GM18517 (cell line): ENCODE measurements at regions not wholly inside any gene's neighbourhood (a gene's known extent, or its start where the extent isn't known, plus 50 kb on each side); places are given as distances from the start of the nearest gene placed in this dataset.
"Not testable (repeated sequence)": the region's sequence is repeated elsewhere in the genome, so short reads cannot be mapped to it uniquely, and the experiment has no call there.

Experiments used
- ATAC-seq: cut with Tn5 transposase; IDR thresholded peaks from one replicate; pipeline ENCODE4 v1.9.1; 2021; ENCODE audit warnings: mild to moderate bottlenecking, moderate library complexity; ENCODE audit not compliant: unreplicated experiment

DNA sequence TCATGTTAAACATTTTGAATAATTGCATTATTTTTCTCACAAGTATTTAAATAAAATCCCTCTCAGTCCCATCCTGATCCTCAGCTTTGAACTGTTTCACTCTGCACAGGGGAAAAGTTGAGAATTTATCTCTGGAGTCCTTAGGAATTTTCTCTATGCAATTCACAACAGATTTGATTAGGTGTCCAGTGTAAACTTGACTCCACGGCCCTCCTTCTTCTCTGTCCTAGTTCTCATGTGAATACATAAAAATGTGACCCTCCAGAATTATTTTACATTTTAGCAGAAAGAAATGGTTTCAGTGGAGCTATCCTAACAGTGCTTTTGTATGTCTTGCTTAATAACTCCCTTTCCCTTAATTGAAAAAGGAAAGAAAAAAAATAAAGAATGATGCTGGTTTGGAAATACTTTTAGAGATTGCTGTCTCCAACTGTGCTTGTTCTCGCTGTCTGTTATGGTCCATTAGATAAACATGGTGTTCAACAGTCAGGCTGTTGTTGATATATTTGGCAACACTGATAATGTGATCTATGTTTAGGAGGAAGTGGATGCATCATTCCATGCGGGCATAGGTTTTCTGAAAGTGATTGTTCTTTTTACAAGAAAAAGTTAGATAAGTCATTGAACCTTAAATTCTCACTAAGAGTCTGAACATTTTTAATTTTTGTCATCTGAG lies 599.4 kb upstream of the CITED2 start:
- no peak for ATAC-seq

DNA sequence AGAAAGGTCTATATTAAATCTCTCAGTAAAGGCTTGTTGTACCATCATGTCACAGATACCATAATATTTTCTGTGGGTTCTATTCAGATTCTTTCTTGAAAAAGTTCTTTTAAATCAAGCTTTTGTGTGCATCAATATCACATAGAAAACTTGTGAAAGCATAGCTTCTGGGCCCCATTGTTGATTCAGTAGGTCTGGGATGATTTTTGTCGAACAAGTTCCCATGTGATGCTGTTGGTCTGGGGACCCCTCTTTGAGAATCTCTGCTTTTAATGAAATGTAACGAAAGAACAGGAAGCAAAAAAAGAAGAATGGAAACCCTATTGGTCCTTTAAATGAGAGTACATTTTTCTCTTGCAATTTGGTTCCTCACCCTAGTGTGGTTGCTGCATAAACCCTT lies 597.7 kb upstream of the CITED2 start:
- ATAC-seq, result no peak

DNA sequence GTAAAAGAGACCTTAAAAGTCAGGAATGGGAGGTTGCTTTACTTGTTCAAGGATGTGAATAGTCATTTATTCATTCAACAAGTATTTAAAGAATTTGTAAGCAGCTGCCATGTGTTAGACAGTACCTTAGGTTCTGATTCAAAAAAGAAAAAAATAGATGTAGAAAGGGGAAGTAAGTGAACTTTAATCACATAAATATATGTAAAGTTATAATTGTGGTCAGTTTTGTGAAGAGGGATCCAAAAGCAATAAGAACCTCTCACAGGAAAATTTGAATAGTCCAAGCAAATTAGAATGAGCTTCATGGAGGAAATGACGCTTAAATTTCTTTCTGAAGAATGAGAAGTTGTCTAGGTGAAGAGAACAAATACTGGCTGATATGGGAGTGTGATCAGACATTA lies 596.1 kb upstream of the CITED2 start:
- no peak for ATAC-seq

DNA sequence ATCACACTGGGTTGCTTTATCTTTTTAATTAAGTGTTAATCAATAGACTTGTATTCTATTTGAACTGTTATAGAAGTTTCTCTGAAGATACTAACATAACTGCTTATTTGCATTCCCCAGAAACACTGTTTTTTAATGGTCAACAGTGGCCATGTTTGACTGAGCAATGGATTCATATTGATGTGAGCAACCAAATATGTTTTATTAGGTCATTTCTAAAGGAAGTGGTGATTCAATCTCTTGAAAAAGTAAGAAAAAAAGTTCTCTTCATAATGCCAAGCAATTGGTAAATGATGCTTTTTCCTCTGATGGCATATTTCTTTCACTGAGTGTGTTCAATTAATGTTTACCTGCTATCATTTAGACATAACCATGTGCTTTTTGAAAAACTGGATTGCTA lies 593.0 kb upstream of the CITED2 start:
- no peak for ATAC-seq

DNA sequence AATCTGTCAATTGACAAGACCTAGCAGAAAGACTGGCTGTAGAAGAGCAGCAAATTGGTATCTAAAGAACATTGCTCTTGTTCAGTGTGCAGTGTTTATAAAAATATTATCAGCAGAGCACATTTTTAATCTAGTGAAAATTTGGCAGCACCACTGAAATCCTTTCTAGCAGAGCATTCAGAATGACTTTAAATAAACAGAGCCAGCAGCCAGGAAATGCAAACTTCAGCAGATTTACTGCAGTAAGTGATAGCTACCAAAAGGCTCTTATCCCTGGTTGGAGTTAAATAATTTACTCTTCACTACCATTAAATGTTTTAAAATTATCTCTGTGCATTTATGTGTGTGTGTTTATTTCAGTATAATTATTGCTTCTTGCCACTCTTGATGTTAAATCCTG lies 590.9 kb upstream of the CITED2 start:
- ATAC-seq, result no peak

DNA sequence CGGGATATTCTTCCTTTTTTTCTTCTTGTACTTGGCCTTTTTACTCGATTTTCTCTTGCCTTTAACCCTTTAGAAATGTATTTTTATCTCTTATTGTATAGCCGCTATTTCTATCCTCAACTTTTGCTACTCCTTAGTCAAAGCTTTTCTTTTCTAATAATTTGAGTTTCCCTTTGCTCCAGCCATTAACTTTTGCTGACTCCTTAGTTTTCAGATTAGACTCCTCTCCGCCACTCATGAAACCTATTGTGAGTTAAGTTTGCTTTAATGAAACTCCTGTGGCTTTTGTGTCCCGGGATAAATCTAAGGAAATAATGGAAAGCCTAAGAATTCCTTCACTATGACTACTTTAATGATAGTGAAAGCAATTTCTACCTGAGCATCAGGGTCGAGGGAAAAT lies 590.3 kb upstream of the CITED2 start:
- ATAC-seq, result no peak

DNA sequence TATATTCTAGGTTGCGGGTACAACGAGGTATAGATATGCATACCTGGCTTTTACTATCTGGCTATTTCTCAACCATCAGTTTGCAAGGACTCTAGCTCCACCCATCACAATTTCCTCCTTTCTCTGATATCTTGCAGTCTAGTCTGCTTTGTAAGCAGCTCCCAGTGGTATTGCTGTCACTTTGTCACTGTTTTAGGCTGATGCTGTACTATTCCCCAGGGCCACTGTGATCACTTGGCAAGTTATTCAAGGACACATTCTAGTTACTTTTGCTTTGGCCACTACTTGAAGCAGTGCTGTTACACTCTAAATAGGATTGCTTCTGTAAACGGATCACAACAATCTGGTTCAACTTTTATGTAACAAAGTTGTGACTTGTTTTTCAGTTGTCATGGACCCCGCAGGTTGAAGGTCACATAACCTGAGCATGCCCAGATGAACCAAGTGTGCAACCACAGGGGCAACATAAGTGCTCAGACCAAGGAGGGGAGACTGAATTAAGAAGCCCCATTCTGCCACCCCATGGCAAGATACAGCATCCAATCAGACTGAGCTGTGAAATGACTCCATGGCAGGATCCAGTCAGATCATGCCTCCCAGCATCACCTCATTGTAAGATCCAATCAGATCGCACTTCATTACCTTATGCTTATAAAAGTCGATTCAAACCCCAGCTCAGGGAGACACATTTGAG lies 588.4 kb upstream of the CITED2 start:
- ATAC-seq, result no peak

DNA sequence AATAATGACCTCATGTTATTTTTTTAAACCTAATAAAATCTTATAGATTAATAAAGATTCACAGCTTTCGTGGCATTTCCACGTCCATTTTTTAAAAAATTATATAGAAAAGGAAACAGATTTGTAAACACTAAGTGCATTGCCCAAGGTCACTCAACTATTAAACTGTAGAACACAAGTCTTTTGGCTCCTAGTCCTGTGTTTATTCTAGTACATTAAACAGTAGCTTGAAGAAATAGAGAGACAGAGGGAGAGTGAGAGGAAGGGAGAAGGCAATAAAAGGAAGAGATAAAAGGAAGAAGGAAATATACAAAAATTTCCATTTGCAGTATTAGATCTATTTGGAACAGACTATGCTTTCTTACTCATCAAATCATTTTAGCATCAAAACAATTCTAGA lies 586.7 kb upstream of the CITED2 start:
- ATAC-seq, result no peak

DNA sequence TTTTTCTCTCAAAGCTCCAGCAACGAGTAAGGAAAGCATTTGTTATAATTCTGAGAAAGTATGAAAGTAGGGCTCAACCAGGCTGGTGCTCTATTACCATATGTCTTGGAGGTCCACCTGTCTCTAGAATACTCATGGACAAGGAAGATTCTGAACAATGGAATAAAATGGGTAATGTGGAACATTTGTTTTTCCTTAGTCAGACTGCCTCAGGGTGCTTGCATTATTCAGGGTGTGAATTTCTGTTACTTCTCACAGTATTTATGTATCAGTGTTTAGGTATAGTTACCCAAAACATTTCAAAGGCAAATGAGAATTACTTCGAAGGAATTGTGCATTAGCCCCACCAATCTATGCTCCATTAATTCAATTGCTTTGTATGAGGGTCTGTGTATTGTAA lies 586.2 kb upstream of the CITED2 start:
- ATAC-seq, result no peak

DNA sequence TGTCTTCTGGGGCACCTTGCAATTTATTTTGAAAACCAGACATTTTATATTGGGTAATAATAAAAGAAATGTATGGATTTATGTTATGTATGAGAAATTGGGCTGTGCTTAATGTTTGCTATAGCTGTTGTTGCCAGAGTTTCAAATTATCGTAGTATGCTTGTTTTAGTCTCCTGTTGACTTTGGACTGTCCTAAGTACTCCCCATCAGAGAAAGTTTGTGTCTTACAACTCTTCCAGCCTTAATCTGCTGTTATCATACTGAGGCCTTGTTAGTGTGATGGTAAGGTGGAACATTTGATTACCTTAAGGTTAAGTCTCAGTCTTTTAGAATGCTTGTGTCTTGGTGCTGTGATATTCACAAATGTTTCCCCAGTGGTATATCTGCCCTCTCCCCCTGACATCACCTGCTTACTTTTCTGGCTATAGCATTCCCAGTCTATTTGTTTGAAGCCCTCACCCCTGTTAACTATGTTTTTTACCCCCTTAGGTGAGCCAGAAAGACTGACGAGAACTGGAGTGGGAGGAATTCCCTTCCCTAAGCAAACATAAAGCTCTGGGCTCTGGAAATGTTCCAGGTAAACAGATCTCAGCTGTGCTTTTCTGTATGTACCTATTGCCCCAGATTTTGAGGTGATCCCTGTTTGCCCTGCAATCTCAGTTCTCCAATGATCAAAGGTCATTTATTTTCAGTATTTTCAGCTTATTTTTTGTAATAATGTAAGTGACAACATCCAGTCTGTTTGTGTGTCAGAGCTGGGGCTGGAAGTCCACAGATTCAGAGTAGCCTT lies 581.1 kb upstream of the CITED2 start:
- no peak for ATAC-seq

DNA sequence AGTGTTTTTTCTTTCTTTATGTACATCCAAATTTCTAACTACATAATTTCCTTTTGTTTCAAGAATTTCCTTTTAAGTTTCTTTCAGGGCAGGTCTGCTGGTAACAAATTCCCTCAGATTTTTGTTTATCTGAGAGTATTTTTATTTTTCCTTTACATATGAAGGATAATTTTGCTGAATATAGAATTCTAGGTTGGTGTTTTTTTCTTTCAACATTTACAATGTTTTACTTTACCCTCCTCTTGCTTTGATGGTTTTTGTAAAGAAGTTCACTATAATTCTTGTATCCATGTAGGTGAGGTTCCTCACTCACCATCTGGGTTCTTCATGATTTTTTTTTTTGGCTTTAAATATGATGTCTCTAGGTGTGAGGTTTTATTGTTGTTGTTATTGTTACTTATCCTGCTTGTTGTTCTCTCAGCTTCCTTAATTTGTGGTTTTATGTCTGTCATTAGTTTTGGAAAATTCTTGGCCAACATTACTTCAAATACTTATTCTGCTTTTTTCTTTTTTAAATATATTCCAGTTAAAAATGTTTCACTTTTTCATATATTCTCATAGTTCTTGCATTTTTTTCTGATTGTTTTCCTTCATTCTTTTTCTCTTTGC lies 580.1 kb upstream of the CITED2 start:
- no peak for ATAC-seq

DNA sequence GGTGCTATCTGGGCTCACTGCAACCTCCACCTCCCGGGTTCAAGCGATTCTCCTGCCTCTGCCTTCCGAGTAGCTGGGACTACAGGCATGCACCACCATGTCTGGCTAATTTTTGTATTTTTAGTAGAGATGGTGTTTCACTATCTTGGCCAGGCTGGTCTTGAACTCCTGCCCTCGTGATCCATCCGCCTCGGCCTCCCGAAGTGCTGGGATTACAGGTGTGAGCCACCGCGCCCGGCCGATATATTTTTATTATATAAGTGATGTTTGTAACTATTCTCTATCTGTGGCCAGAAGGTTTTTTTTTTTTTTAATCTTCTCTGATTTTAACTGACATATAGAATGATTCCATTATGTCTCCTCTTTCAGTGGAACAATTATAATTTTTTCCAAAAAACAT lies 579.3 kb upstream of the CITED2 start:
- not testable (repeated sequence) for ATAC-seq

DNA sequence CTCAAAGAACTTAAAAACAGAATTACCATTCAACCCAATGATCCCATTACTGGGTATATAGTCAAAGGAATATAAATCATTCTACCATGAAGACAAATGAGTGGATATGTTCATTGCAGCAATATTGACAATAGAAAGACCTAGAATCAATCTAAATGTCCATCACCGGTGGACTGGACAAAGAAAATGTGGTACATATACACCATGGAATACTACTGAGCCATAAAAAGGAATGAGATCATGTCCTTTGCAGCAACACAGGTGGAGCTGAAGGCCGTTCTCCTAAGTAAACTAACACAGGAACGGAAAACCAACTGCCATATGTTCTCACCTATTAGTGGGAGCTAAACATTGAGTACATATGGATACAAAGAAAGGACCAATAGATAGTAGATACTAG lies 576.7 kb upstream of the CITED2 start:
- no peak for ATAC-seq

DNA sequence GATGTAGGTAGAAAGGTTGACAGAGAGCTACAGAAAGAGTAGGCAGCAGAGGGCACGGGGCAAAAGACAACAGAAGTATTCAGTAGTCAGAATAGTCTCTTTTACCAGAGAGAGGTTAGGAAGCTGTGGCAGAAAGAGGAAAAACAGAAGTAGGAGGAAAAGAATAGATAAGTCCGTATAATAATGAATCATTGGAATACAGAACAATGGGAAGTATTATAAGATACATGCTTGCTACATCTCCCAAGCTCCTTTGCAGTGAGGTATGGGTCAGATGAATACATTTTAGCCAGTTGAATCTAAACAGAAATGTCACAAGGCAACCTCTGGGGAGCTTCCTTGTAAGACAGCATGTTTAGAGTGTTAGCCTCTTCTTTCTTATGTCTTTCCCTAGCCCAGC lies 570.5 kb upstream of the CITED2 start:
- no peak for ATAC-seq

DNA sequence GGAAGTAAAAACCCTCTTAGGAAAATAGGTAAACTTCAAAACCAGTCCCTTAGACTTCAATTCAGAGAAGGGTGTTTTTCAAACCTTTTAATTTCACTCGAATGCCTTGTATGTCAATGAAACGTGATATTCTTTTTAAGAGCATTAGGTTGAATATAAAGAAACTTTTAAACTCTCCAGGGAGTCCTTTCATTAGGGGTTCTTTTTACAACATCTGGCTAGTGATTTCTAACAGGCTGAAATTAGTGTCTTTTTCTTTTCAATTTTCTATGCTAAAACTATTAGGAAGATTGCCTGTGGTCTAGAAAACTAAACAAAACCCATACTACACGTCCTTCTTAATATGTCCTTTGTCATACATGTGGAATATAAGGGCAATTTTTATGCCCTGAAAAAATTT lies 569.7 kb upstream of the CITED2 start:
- ATAC-seq, result no peak

DNA sequence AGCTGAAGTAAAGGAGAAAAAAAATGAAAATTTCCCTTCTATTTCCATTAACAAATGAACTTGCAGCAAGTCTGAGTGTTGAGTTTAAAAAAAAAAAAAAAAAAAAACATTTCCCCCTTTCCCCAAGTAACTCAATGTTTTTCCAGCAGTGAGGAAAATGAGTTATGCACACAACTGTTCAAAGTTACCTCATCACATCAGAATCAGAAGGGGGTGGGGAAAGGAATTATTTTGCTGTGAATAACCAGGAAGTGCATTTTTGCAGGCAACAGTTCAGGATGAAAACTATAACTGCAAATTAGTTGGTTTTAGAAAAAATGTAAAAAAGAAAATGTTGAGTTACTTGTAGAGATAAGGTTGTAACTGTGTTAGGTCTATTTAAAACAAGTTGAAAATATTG lies 568.9 kb upstream of the CITED2 start:
- ATAC-seq, result no peak

DNA sequence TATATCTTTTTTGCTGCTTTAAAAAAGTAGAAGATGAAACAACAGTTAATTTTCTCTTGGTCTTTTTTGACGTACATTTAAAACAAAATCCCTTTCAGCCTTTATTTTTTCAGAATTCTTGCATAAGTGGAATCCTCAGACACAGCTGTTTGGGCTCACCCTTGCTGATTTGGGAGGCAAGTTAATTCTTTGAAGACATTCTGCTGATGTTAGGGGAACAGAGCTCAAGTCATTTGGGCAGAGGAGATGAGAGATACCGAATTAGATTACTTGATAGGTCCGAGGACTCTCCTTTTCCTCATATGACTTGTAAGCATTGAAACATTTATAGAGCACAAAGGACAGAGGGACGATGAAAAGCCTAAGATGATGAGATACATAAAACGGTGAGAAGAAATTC lies 567.9 kb upstream of the CITED2 start:
- no peak for ATAC-seq

DNA sequence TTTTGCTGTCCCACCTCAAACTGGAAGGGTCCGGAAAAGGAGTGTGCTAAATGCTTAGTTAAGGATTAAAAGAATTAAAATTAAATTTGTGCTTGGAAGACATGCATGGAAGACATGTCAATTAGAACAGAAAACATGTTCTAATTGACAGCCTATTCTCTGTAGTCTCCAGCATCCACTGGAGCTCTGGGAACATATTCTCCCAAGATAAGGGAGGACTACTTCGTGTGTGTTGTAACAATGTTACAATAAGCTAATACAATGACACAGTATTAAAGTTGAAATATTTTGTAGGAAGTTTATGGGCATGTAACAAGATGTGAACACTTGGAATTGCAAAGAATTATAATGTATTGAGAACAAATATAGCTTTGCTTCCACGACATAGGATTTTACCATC lies 567.4 kb upstream of the CITED2 start:
- ATAC-seq, result no peak

DNA sequence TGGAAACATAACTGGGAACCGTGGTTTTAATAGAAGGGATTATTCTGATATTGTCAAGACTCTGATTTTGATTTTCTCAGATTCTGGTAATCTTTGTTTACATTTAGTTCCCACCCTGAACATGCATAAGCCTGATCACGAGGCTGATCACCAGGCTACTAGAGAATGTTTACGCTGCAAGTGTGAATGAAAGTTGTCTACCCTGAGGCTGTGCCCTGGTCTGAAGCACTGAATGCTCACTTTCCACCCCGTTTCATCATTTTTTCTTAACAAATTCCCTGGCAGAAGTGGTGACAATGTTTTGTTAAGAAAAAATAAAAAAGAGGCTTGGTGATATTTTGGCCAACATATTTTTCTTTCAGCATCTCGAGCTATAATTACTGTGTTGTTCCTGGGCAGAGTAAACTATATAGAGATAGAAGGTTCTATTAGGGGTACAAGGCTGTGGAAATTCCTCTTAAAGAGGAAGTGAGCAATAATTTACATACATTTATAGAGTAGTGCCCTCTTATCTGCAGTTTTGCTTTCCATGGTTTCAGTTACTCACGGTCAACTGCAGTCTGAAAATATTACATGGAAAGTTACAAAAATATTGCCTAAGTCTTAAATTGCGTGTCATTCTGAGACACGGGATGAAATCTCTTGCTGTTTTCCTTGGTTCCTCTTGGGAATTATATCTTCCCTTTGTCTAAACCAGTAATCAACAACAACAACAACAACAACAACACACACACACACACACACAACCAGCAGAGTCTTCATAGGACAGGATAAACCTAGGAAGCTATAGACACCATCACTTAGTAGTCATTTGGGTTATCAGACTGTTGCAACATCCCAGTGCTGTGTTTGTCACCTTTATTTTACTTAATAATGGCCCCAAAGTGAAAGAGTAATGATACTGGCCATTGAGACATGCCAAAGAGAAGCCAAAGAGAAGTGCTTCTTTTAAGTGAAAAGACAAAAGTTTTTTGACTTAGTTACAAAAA lies 566.6 kb upstream of the CITED2 start:
- peak; percentile 98 for ATAC-seq

DNA sequence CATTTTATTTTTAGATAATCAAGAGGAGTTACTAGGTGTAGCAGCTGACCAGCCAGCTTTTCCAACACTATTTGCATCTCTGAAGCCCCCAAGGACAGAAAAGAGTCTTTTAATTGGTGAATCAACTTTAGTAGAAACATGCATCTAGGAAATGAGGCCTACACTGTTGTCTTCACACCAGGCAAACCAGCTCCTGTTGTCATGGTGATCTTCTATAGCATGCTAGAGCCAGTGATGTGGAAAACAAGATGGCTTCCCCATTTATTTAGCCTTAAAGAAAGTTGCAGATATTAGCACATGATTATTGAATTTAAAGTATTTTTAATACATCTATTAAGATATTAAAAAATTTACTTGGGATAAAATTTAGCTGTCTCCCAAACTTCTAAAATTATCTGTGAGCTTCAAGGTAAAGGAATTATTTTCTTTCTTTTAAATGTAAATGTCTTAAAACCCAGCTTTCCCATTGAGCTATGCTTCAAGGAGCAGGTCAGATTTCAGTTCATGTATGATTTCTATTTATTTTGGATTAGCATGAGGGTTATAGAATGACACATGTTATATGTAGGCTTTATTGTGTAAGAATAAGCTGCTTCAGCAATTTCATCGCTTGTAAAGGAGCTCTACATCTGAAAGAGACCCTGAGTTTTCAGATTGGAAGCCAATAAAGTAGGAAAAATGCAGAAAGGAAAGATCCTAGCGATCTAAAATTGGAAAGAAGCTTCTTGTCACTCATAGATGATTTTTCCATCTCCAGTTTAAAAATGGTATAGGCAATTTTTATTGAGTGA lies 564.9 kb upstream of the CITED2 start:
- ATAC-seq, result no peak
